Keratinocyte (primary cell): ENCODE measurements at regions not wholly inside any gene's neighbourhood (a gene's known extent, or its start where the extent isn't known, plus 50 kb on each side); places are given as distances from the start of the nearest gene placed in this dataset.
A peak's percentile ranks its signal among the peaks of the same experiment; 100 is the strongest.

ENCODE experiments used
- EZH2 ChIP-seq: IDR thresholded peaks from one replicate; pipeline ENCODE4 v1.6.1; 2012; ENCODE audit warnings: inconsistent platforms, mild to moderate bottlenecking, low read length, moderate library complexity
- TF ChIP-seq, protein P1 (sequence below), 3 experiments: IDR thresholded peaks in 1 of 3; conservative IDR thresholded peaks in 1 of 3; optimal IDR thresholded peaks in 1 of 3; 2 replicates in 2 of 3; 3 replicates in 1 of 3; pipeline versions ENCODE3 to v1.5.1; 2011; ENCODE audit warnings: low read length in 3 of 3, mild to moderate bottlenecking in 3 of 3, moderate library complexity in 2 of 3, control low read depth in 1 of 3, inconsistent platforms in 1 of 3; ENCODE audit not compliant: insufficient read depth in 2 of 3; ENCODE audit errors: extremely low read depth in 1 of 3

DNA sequence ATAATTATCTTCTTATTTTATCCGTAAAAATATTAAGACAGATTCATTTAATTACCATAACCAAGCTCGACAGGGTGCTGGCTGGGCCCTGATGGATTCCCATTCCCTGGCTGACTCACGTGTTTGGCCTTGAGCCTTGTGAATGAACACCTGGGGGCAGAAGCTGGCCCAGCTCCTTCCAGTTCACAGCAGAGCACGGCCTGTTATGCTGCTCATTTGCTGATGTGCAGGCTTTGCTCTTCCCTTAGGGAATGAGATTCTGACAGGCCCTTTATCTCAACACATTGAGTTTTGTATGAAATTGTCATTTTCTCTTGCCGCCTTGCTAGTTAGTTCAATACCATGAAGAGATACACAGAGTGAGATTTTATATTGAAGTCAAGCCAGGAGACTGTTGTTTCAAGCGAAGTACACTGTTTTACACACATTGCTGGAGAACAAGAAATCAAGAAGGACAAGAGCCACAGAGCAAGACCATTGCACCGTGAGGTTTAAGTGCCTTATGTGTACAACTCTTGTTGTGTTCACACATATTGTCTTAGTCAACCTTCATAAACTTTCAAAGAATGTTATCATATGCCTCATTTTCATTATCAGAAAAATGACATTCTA is 1583.3 kb downstream of the STIM2 start:
- TF ChIP-seq, protein P1, sequence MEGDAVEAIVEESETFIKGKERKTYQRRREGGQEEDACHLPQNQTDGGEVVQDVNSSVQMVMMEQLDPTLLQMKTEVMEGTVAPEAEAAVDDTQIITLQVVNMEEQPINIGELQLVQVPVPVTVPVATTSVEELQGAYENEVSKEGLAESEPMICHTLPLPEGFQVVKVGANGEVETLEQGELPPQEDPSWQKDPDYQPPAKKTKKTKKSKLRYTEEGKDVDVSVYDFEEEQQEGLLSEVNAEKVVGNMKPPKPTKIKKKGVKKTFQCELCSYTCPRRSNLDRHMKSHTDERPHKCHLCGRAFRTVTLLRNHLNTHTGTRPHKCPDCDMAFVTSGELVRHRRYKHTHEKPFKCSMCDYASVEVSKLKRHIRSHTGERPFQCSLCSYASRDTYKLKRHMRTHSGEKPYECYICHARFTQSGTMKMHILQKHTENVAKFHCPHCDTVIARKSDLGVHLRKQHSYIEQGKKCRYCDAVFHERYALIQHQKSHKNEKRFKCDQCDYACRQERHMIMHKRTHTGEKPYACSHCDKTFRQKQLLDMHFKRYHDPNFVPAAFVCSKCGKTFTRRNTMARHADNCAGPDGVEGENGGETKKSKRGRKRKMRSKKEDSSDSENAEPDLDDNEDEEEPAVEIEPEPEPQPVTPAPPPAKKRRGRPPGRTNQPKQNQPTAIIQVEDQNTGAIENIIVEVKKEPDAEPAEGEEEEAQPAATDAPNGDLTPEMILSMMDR (optimal IDR thresholded peaks at IDR 0.05 in 1 of 3, IDR thresholded peaks at IDR 0.05 in 1 of 3, conservative IDR thresholded peaks at IDR 0.05 in 1 of 3; ENCODE audit: extremely low read depth in 1 of 3, insufficient read depth in 2 of 3, low read length in 3 of 3): peak in 1 of 3 experiments; percentile 19
- TF ChIP-seq EZH2: no peak
